Sciatic nerve (tissue), 2 donors: ENCODE measurements at regions not wholly inside any gene's neighbourhood (a gene's known extent, or its start where the extent isn't known, plus 50 kb on each side); places are given as distances from the start of the nearest gene placed in this dataset.

Source experiments
- ATAC-seq: fragments of 200-7000 bp; cut with Tn5 transposase; one replicate; pipeline ENCODE4 v1.9.1; 2020; ENCODE audit warnings: mild to moderate bottlenecking, moderate library complexity
- DNase-seq: peaks from one replicate; pipeline ENCODE4 v3.0.0-alpha.2; 2020; ENCODE audit warnings: low spot score
- intact Hi-C: fragments of 100-400 bp; cut with DNase I; formaldehyde crosslinking; loops from one replicate; pipeline ENCODE4 v1.14.2; 2022
- donor health status: DM: no; HTN: no; CAD: no.
- donor health status: DM: no; HTN: no; CAD: no.

DNA sequence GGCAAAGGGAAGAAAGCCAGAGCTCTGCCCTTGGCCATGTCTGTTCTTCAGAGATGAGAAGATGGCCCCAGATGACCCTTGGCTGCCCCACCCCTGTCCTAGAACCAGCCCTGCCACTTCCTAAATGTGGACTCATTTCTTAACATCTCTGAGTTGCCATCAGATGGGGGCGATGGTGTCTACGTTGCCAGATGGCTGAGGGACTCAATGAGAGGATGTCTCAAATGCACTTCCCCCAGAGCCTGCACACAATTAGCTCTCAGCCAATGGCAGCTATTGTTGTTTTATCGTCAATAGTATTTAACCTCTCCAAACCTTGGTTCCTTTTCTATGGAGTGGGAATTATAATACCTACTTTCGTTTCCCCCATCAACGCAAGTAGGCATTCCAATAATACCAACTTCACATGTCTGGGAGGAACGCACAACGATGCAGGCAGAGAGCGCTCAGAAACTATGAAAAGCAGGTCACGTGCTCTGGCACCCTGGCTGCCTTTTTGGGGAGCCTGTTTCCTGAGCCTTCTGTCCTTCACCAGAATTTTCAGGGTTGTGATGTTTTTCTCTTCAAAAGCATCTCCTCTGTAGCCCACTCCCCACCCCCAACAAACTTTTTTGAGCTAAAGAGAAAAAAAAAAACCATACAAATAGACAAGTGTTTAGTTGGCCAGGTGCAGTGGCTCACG lies 100.3 kb downstream of the MCFD2 start:
- intact Hi-C loops = no loop called here
- DNase-seq (no peak), ATAC-seq (no peak)

GRCh38 chr2:46814160-46814961 lies 101.2 kb downstream of the MCFD2 start:
- ATAC-seq (peak; percentile 81), DNase-seq (peak; percentile 82)
- intact Hi-C loops = no loop called here

GRCh38 chr2:46813680-46814079 lies 101.9 kb downstream of the MCFD2 start:
- DNase-seq (no peak), ATAC-seq (no peak)
- intact Hi-C loops = no loop called here

GRCh38 chr2:46813020-46813415 lies 102.6 kb downstream of the MCFD2 start:
- peak; percentile 63 for ATAC-seq
- intact Hi-C loops = no loop called here
- DNase-seq = no peak
